Lung (tissue), 11 donors: ENCODE measurements at regions not wholly inside any gene's neighbourhood (a gene's known extent, or its start where the extent isn't known, plus 50 kb on each side); places are given as distances from the start of the nearest gene placed in this dataset.

Source experiments
- ATAC-seq: fragments of 200-7000 bp; cut with Tn5 transposase; one replicate; pipeline ENCODE4 v1.9.1; 2020; ENCODE audit warnings: moderate number of reproducible peaks; ENCODE audit not compliant: insufficient read depth, low FRiP score
- DNase-seq, 3 donors: peaks; one replicate each; pipeline ENCODE4 v3.0.0-alpha.2; 2013 to 2017
- H3K27ac ChIP-seq, 2 donors: one replicate each; pipeline ENCODE4 v1.5.1; 2013; ENCODE audit warnings: mild to moderate bottlenecking in 2 of 2, moderate library complexity in 2 of 2, control low read depth in 1 of 2, inconsistent platforms in 1 of 2, low read depth in 1 of 2, low read length in 1 of 2
- H3K27me3 ChIP-seq, 3 donors: one replicate each; pipeline ENCODE4 v1.5.1; 2013; ENCODE audit warnings: low read length in 2 of 3; ENCODE audit not compliant: control insufficient read depth in 3 of 3, insufficient read depth in 3 of 3
- H3K36me3 ChIP-seq, 4 donors: one replicate each; pipeline ENCODE4 v1.5.1; 2013; ENCODE audit warnings: low read length in 4 of 4, mild to moderate bottlenecking in 1 of 4, moderate library complexity in 1 of 4; ENCODE audit not compliant: control insufficient read depth in 4 of 4, insufficient read depth in 4 of 4
- H3K4me1 ChIP-seq, 5 donors: one replicate each; pipeline ENCODE4 v1.5.1; 2013; ENCODE audit warnings: low read length in 5 of 5, mild to moderate bottlenecking in 2 of 5, moderate library complexity in 1 of 5; ENCODE audit not compliant: control insufficient read depth in 5 of 5, insufficient read depth in 5 of 5
- H3K4me3 ChIP-seq: one replicate; pipeline ENCODE4 v1.5.1; 2013; ENCODE audit warnings: mild to moderate bottlenecking, control low read depth, moderate library complexity
- H3K9ac ChIP-seq, 2 donors: one replicate each; pipeline ENCODE4 v1.5.1; 2013; ENCODE audit warnings: low read length in 2 of 2, control low read depth in 1 of 2; ENCODE audit not compliant: insufficient read depth in 1 of 2
- H3K9me3 ChIP-seq, 4 donors: one replicate each; pipeline ENCODE4 v1.5.1; 2013; ENCODE audit warnings: low read length in 3 of 4, mild to moderate bottlenecking in 1 of 4, moderate library complexity in 1 of 4; ENCODE audit not compliant: control insufficient read depth in 4 of 4, insufficient read depth in 3 of 4
- CTCF ChIP-seq: IDR thresholded peaks from 2 replicates; pipeline ENCODE4 v1.5.1; 2012; ENCODE audit warnings: mild to moderate bottlenecking; ENCODE audit errors: control extremely low read depth, extremely low read depth
- WGBS, 2 donors: extraction: QIAGEN DNeasy Blood & Tissue Kit; methylation state at CpG; one replicate each; pipeline ENCODE4 v1.1.7; 2013; 5-methylcytosine and 5-hydroxymethylcytosine counted together
- donor health status: control.
- donor health status: control.
- donor health status: Bipolar disorder and iron deficiency.
- donor health status: healthy.
- donor health status: DM: yes; HTN: yes; CAD: no.

- Histone ChIP-seq H3K4me3 (no peak overlapping the region), H3K27ac (no peak overlapping the region), H3K9me3 (peaks cover 0 to 3% (median 0%) of the 10 kb centered on the region in 4 donors), H3K27me3 (no peaks in the 10 kb centered on the region), H3K36me3 (no peaks in the 10 kb centered on the region), H3K4me1 (peaks cover 0 to 26% (median 4%) of the 10 kb centered on the region in 5 donors), H3K9ac (no peak overlapping the region)
- no peak for TF ChIP-seq CTCF
- WGBS, 2 donors = 12 to 14% methylated on average over 3 of the region's 3 CpGs
- ATAC-seq (no peak), DNase-seq (peak in 2 of 3 donors; percentile 29 to 70)
Measured at GRCh38 chr15:91472316-91472756, 372.3 kb downstream of the SV2B start.

GRCh38 chr15:91473894-91474545 is 374.0 kb downstream of the SV2B start:
- peaks cover 0 to 25% (median 4%) of the 10 kb centered on the region in 5 donors for H3K4me1 ChIP-seq
- H3K27ac ChIP-seq = no peak overlapping the region
- ATAC-seq (no peak), DNase-seq (peak in 2 of 3 donors; percentile 80 to 83)
- H3K4me3 ChIP-seq = no peak overlapping the region
- no peaks in the 10 kb centered on the region for H3K9me3 ChIP-seq
- WGBS, 2 donors = 43 to 65% methylated on average over 3 of the region's 3 CpGs
- no peak for TF ChIP-seq CTCF
- H3K9ac ChIP-seq = no peak overlapping the region
- no peaks in the 10 kb centered on the region for H3K27me3 ChIP-seq
- H3K36me3 ChIP-seq = no peaks in the 10 kb centered on the region

- WGBS, 2 donors = 92 to 94% methylated on average over 5 of the region's 5 CpGs
- ATAC-seq = no peak
- H3K4me3 ChIP-seq = no peak overlapping the region
Measured at GRCh38 chr15:91476861-91477260, 376.6 kb upstream of the SLCO3A1 start.

More at GRCh38 chr15:91476861-91477260, 376.6 kb upstream of the SLCO3A1 start:
- TF ChIP-seq CTCF = no peak
- Histone ChIP-seq H3K9me3 (no peaks in the 10 kb centered on the region), H3K27me3 (no peaks in the 10 kb centered on the region), H3K4me1 (peaks cover 0 to 9% (median 0%) of the 10 kb centered on the region in 5 donors), H3K27ac (no peak overlapping the region), H3K9ac (no peak overlapping the region), H3K36me3 (no peaks in the 10 kb centered on the region)
- DNase-seq = no peak
